GM23248 (cell line): ENCODE measurements at regions not wholly inside any gene's neighbourhood (a gene's known extent, or its start where the extent isn't known, plus 50 kb on each side); places are given as distances from the start of the nearest gene placed in this dataset.

ENCODE experiments used
- EZH2 ChIP-seq: fragments of 200-600 bp; sonication (generic); IDR thresholded peaks from 2 replicates; pipeline ENCODE4 v1.6.1; 2018; ENCODE audit warnings: antibody characterized with exemption, mild to moderate bottlenecking; ENCODE audit not compliant: insufficient read depth, poor library complexity, severe bottlenecking
- EZH2phosphoT487 ChIP-seq: fragments of 200-600 bp; sonication (generic); IDR thresholded peaks from 2 replicates; pipeline ENCODE4 v1.6.1; 2018; ENCODE audit warnings: antibody characterized with exemption, moderate library complexity, mild to moderate bottlenecking, low read depth; ENCODE audit not compliant: insufficient read depth

GRCh38 chr2:6454286-6454990, 411.3 kb downstream of the CMPK2 start:
- TF ChIP-seq EZH2 (no peak), EZH2phosphoT487 (no peak)
